Aorta (tissue), 5 donors: ENCODE measurements at regions not wholly inside any gene's neighbourhood (a gene's known extent, or its start where the extent isn't known, plus 50 kb on each side); places are given as distances from the start of the nearest gene placed in this dataset.
"Not testable (repeated sequence)": the region's sequence is repeated elsewhere in the genome, so short reads cannot be mapped to it uniquely, and the experiment has no call there.

Experiments
- ATAC-seq: fragments of 200-7000 bp; cut with Tn5 transposase; one replicate; pipeline ENCODE4 v1.9.1; 2022; ENCODE audit warnings: moderate library complexity; ENCODE audit not compliant: low FRiP score
- DNase-seq, 2 donors: peaks; one replicate each; pipeline ENCODE4 v3.0.0-alpha.2; 2020
- H3K27ac ChIP-seq, 2 donors: one replicate each; pipeline ENCODE4 v1.5.1; 2013; ENCODE audit warnings: low read length in 2 of 2, mild to moderate bottlenecking in 2 of 2, moderate library complexity in 2 of 2, control low read depth in 1 of 2, inconsistent platforms in 1 of 2, low read depth in 1 of 2
- H3K27me3 ChIP-seq, 2 donors: one replicate each; pipeline ENCODE4 v1.6.1; 2013; ENCODE audit warnings: control low read depth in 1 of 2, low read length in 1 of 2, mild to moderate bottlenecking in 1 of 2, moderate library complexity in 1 of 2; ENCODE audit not compliant: insufficient read depth in 2 of 2, control insufficient read depth in 1 of 2
- H3K36me3 ChIP-seq, 2 donors: one replicate each; pipeline ENCODE4 v1.6.1; 2013; ENCODE audit warnings: control low read depth in 1 of 2, low read length in 1 of 2, mild to moderate bottlenecking in 1 of 2; ENCODE audit not compliant: insufficient read depth in 2 of 2, control insufficient read depth in 1 of 2
- H3K4me1 ChIP-seq, 2 donors: one replicate each; pipeline ENCODE4 v1.6.1; 2013; ENCODE audit warnings: low read length in 2 of 2, control low read depth in 1 of 2, mild to moderate bottlenecking in 1 of 2, moderate library complexity in 1 of 2; ENCODE audit not compliant: insufficient read depth in 2 of 2, control insufficient read depth in 1 of 2
- H3K4me3 ChIP-seq, 2 donors: one replicate each; pipeline ENCODE4 v1.5.1; 2013; ENCODE audit warnings: low read length in 2 of 2, control low read depth in 1 of 2, mild to moderate bottlenecking in 1 of 2
- H3K9me3 ChIP-seq: one replicate; pipeline ENCODE4 v1.6.1; 2013; ENCODE audit warnings: mild to moderate bottlenecking, low read length; ENCODE audit not compliant: control insufficient read depth
- WGBS, 2 donors: extraction: QIAGEN DNeasy Blood & Tissue Kit; methylation state at CpG; one replicate each; pipeline ENCODE4 v1.1.7; 2013; 5-methylcytosine and 5-hydroxymethylcytosine counted together
- intact Hi-C, 2 donors: fragments of 100-400 bp; cut with DNase I; formaldehyde crosslinking; loops; one replicate each; pipeline versions ENCODE4 v1.14.2 to v1.15.0; 2022
- donor health status: healthy with polysubstance abuse.
- donor health status: Bipolar disorder and iron deficiency.
- donor health status: DM: no; HTN: no; CAD: no.
- donor health status: DM: no; HTN: no; CAD: no.
- donor health status: DM: yes; HTN: yes; CAD: no.

- 84 to 85% methylated on average over 8 of the region's 8 CpGs for WGBS, 2 donors
- H3K27ac ChIP-seq: no peak overlapping the region
- H3K27me3 ChIP-seq: no peaks in the 10 kb centered on the region
- H3K9me3 ChIP-seq: peaks cover 3% of the 10 kb centered on the region
- H3K4me3 ChIP-seq: no peak overlapping the region
- no peaks in the 10 kb centered on the region for H3K4me1 ChIP-seq
- intact Hi-C loops: no loop called here
- no peaks in the 10 kb centered on the region for H3K36me3 ChIP-seq
- DNase-seq (no peak), ATAC-seq (no peak)
Observed at GRCh38 chr2:134009440-134009839, 244.4 kb upstream of the MGAT5 start.

GRCh38 chr2:134009906-134010305 lies 244.0 kb upstream of the MGAT5 start:
- H3K27me3 ChIP-seq, H3K4me1 ChIP-seq, intact Hi-C loops, DNase-seq, ATAC-seq, H3K36me3 ChIP-seq, H3K4me3 ChIP-seq, H3K27ac ChIP-seq, H3K9me3 ChIP-seq: not testable (repeated sequence)
- WGBS, 2 donors: 83 to 84% methylated on average over 10 to 13 of the region's 17 CpGs

GRCh38 chr2:134011936-134012586 lies 241.8 kb upstream of the MGAT5 start:
- DNase-seq (no peak), ATAC-seq (no peak)
- H3K27ac ChIP-seq: no peak overlapping the region
- H3K4me3 ChIP-seq: no peak overlapping the region
- H3K4me1 ChIP-seq: no peaks in the 10 kb centered on the region
- H3K36me3 ChIP-seq: no peaks in the 10 kb centered on the region
- intact Hi-C loops: no loop called here
- peaks cover 3% of the 10 kb centered on the region for H3K9me3 ChIP-seq
- H3K27me3 ChIP-seq: no peaks in the 10 kb centered on the region
- WGBS, 2 donors: 79 to 85% methylated on average over 6 of the region's 6 CpGs

- intact Hi-C loops: no loop called here
- no peak for DNase-seq
- WGBS, 2 donors: 89 to 93% methylated on average over 3 of the region's 3 CpGs
- no peak overlapping the region for H3K27ac ChIP-seq
- no peaks in the 10 kb centered on the region for H3K36me3 ChIP-seq
- H3K9me3 ChIP-seq: peaks cover 3% of the 10 kb centered on the region
- no peaks in the 10 kb centered on the region for H3K4me1 ChIP-seq
- H3K4me3 ChIP-seq: no peak overlapping the region
- no peaks in the 10 kb centered on the region for H3K27me3 ChIP-seq
- no peak for ATAC-seq
Observed at GRCh38 chr2:134014196-134014960, 239.5 kb upstream of the MGAT5 start.

- Histone ChIP-seq H3K27ac (no peak overlapping the region), H3K4me3 (no peak overlapping the region), H3K9me3 (no peaks in the 10 kb centered on the region), H3K36me3 (no peaks in the 10 kb centered on the region), H3K27me3 (peaks cover 0 to 2% of the 10 kb centered on the region in 2 donors), H3K4me1 (no peaks in the 10 kb centered on the region)
- intact Hi-C loops: no loop called here
- ATAC-seq (no peak), DNase-seq (no peak)
- WGBS, 2 donors: 53 to 69% methylated on average over 2 of the region's 2 CpGs
Observed at GRCh38 chr2:134019871-134020270, 234.0 kb upstream of the MGAT5 start.

GRCh38 chr2:134020608-134021007 lies 233.3 kb upstream of the MGAT5 start:
- Histone ChIP-seq H3K9me3 (no peaks in the 10 kb centered on the region), H3K36me3 (no peaks in the 10 kb centered on the region), H3K27me3 (peaks cover 0 to 2% of the 10 kb centered on the region in 2 donors), H3K4me3 (no peak overlapping the region), H3K27ac (no peak overlapping the region), H3K4me1 (no peaks in the 10 kb centered on the region)
- DNase-seq (no peak), ATAC-seq (no peak)
- intact Hi-C loops: no loop called here
- WGBS, 2 donors: 83 to 87% methylated on average over 3 of the region's 3 CpGs

- intact Hi-C loops: no loop called here
Observed at GRCh38 chr2:134021830-134022524, 231.9 kb upstream of the MGAT5 start.

GRCh38 chr2:134023854-134024253 lies 230.0 kb upstream of the MGAT5 start:
- ATAC-seq (no peak), DNase-seq (no peak)
- intact Hi-C loops: no loop called here
- Histone ChIP-seq H3K9me3 (no peaks in the 10 kb centered on the region), H3K27ac (no peak overlapping the region), H3K4me1 (no peaks in the 10 kb centered on the region), H3K27me3 (peaks cover 0 to 2% of the 10 kb centered on the region in 2 donors), H3K36me3 (no peaks in the 10 kb centered on the region), H3K4me3 (no peak overlapping the region)
- WGBS, 2 donors: 81 to 88% methylated on average over 5 of the region's 5 CpGs

More at GRCh38 chr2:134021830-134022524, 231.9 kb upstream of the MGAT5 start:
- no peaks in the 10 kb centered on the region for H3K9me3 ChIP-seq
- peaks cover 0 to 2% of the 10 kb centered on the region in 2 donors for H3K27me3 ChIP-seq
- WGBS, 2 donors: 91 to 92% methylated on average over 5 of the region's 5 CpGs
- H3K36me3 ChIP-seq: no peaks in the 10 kb centered on the region
- no peak overlapping the region for H3K27ac ChIP-seq
- no peaks in the 10 kb centered on the region for H3K4me1 ChIP-seq
- DNase-seq: no peak
- ATAC-seq: no peak
- H3K4me3 ChIP-seq: no peak overlapping the region
